Mesodermal cell (in vitro differentiated cells): ENCODE measurements at regions not wholly inside any gene's neighbourhood (a gene's known extent, or its start where the extent isn't known, plus 50 kb on each side); places are given as distances from the start of the nearest gene placed in this dataset.

Source experiments
- H3K27ac ChIP-seq: 2 replicates; pipeline ENCODE4 v1.7.0; 2013; ENCODE audit warnings: mild to moderate bottlenecking, low read depth, low read length, moderate library complexity; ENCODE audit not compliant: severe bottlenecking
- H3K36me3 ChIP-seq: 2 replicates; pipeline ENCODE4 v1.7.1; 2013; ENCODE audit warnings: mild to moderate bottlenecking, low read length, moderate library complexity; ENCODE audit not compliant: control insufficient read depth, insufficient read depth
- H3K4me1 ChIP-seq: one replicate; pipeline ENCODE4 v1.7.1; 2013; ENCODE audit warnings: mild to moderate bottlenecking, low read length; ENCODE audit not compliant: insufficient read depth, control insufficient read depth, poor library complexity, severe bottlenecking
- H3K4me3 ChIP-seq: 2 replicates; pipeline ENCODE4 v1.7.0; 2013; ENCODE audit warnings: low read length, control low read depth, mild to moderate bottlenecking; ENCODE audit not compliant: insufficient read depth, poor library complexity, severe bottlenecking; ENCODE audit errors: extremely low read depth
- H3K9me3 ChIP-seq: 2 replicates; pipeline ENCODE4 v1.7.1; 2013; ENCODE audit warnings: mild to moderate bottlenecking, low read length, moderate library complexity; ENCODE audit not compliant: control insufficient read depth
- WGBS, 2 experiments: methylation state at CpG; one replicate each; pipeline ENCODE4 v1.1.5; 2013; ENCODE audit warnings: missing lambda C conversion rate in 2 of 2; ENCODE audit not compliant: insufficient coverage in 2 of 2; 5-methylcytosine and 5-hydroxymethylcytosine counted together

GRCh38 chr2:224141304-224141703 lies 102.2 kb upstream of the SERPINE2 start:
- H3K4me3 ChIP-seq, result no peak overlapping the region
- H3K36me3 ChIP-seq, result no peaks in the 10 kb centered on the region
- H3K27ac ChIP-seq, result no peak overlapping the region
- WGBS, 2 experiments, result 81 to 92% methylated on average over 4 of the region's 4 CpGs
- peaks cover 26% of the 10 kb centered on the region for H3K4me1 ChIP-seq
- no peaks in the 10 kb centered on the region for H3K9me3 ChIP-seq

DNA sequence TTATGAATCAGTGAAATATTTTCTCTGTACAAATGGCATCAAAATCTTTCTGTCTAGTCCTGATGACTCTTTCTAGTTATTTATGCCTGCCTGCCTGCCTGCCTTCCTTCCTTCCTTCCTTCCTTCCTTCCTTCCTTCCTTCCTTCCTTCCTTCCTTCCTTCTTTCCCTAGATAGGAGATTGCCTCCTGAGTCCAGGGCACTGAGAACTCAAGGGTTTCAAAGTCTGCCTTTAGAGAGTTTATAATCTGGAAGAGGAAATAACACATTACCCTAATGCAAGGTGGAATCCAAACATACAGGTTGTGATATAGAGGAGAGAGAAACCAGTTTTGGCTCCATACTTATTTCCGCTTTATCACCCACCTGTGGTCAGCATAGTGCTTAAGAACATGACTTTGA lies 98.1 kb upstream of the SERPINE2 start:
- H3K4me3 ChIP-seq, result no peak overlapping the region
- no peaks in the 10 kb centered on the region for H3K36me3 ChIP-seq
- no peaks in the 10 kb centered on the region for H3K9me3 ChIP-seq
- WGBS, 2 experiments, result 100% methylated on average over 1 of the region's 1 CpG; no CpG with 5 or more reads in 1 of the 2 experiments
- H3K27ac ChIP-seq, result no peak overlapping the region
- H3K4me1 ChIP-seq, result peaks cover 5% of the 10 kb centered on the region

GRCh38 chr2:224136396-224136795 lies 97.3 kb upstream of the SERPINE2 start:
- no peak overlapping the region for H3K4me3 ChIP-seq
- H3K27ac ChIP-seq, result no peak overlapping the region
- no peaks in the 10 kb centered on the region for H3K4me1 ChIP-seq
- no peaks in the 10 kb centered on the region for H3K9me3 ChIP-seq
- WGBS, 2 experiments, result 96 to 100% methylated on average over 4 of the region's 4 CpGs
- no peaks in the 10 kb centered on the region for H3K36me3 ChIP-seq

GRCh38 chr2:224135881-224136280 lies 96.8 kb upstream of the SERPINE2 start:
- Histone ChIP-seq H3K27ac (no peak overlapping the region), H3K36me3 (no peaks in the 10 kb centered on the region), H3K4me1 (no peaks in the 10 kb centered on the region), H3K4me3 (no peak overlapping the region), H3K9me3 (no peaks in the 10 kb centered on the region)
- 98 to 100% methylated on average over 4 to 5 of the region's 5 CpGs for WGBS, 2 experiments

GRCh38 chr2:224134003-224134734 lies 95.1 kb upstream of the SERPINE2 start:
- H3K4me3 ChIP-seq, result no peak overlapping the region
- 90 to 92% methylated on average over 2 to 4 of the region's 4 CpGs for WGBS, 2 experiments
- H3K36me3 ChIP-seq, result no peaks in the 10 kb centered on the region
- no peaks in the 10 kb centered on the region for H3K4me1 ChIP-seq
- no peaks in the 10 kb centered on the region for H3K9me3 ChIP-seq
- H3K27ac ChIP-seq, result no peak overlapping the region

GRCh38 chr2:224133387-224133786 lies 94.3 kb upstream of the SERPINE2 start:
- H3K36me3 ChIP-seq, result no peaks in the 10 kb centered on the region
- no peak overlapping the region for H3K27ac ChIP-seq
- 90 to 100% methylated on average over 1 of the region's 4 CpGs for WGBS, 2 experiments
- H3K9me3 ChIP-seq, result no peaks in the 10 kb centered on the region
- no peak overlapping the region for H3K4me3 ChIP-seq
- no peaks in the 10 kb centered on the region for H3K4me1 ChIP-seq

GRCh38 chr2:224127871-224128501 lies 88.9 kb upstream of the SERPINE2 start:
- peaks cover 14% of the 10 kb centered on the region for H3K4me1 ChIP-seq
- no peaks in the 10 kb centered on the region for H3K36me3 ChIP-seq
- H3K9me3 ChIP-seq, result peaks cover 10% of the 10 kb centered on the region
- no peak overlapping the region for H3K27ac ChIP-seq
- no peak overlapping the region for H3K4me3 ChIP-seq
- 0 to 83% methylated on average over 1 of the region's 5 CpGs for WGBS, 2 experiments

GRCh38 chr2:224126440-224126839 lies 87.4 kb upstream of the SERPINE2 start:
- peaks cover 10% of the 10 kb centered on the region for H3K9me3 ChIP-seq
- WGBS, 2 experiments, result 93 to 98% methylated on average over 2 to 5 of the region's 6 CpGs
- no peak overlapping the region for H3K27ac ChIP-seq
- peaks cover 14% of the 10 kb centered on the region for H3K4me1 ChIP-seq
- H3K4me3 ChIP-seq, result no peak overlapping the region
- H3K36me3 ChIP-seq, result no peaks in the 10 kb centered on the region

GRCh38 chr2:224126003-224126402 lies 86.9 kb upstream of the SERPINE2 start:
- no peak overlapping the region for H3K4me3 ChIP-seq
- peaks cover 10% of the 10 kb centered on the region for H3K9me3 ChIP-seq
- WGBS, 2 experiments, result 0 to 30% methylated on average over 1 to 2 of the region's 5 CpGs
- peaks cover 14% of the 10 kb centered on the region for H3K4me1 ChIP-seq
- H3K36me3 ChIP-seq, result no peaks in the 10 kb centered on the region
- H3K27ac ChIP-seq, result no peak overlapping the region

DNA sequence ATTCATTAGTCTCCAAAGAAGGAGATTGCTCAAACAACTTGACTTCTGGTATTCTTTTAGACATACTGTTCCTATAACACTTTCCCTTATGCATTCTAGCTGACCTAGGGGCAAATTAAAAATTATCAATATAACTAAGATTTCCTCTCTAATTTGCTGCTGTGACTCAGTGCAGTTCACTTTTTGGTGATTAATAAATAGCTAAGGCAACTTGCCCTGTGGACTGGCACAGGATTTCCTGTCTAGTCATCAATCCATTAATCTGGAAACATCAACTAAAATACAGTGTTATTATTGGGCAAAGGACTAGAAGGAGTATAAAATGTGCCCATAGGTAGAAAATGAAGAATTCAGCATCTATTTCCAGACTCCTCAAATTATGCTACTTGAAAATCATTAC lies 83.5 kb upstream of the SERPINE2 start:
- Histone ChIP-seq H3K27ac (no peak overlapping the region), H3K4me3 (no peak overlapping the region), H3K4me1 (peaks cover 11% of the 10 kb centered on the region), H3K9me3 (peaks cover 13% of the 10 kb centered on the region), H3K36me3 (no peaks in the 10 kb centered on the region)

GRCh38 chr2:224121406-224122067 lies 82.5 kb upstream of the SERPINE2 start:
- Histone ChIP-seq H3K4me3 (no peak overlapping the region), H3K9me3 (peaks cover 13% of the 10 kb centered on the region), H3K27ac (no peak overlapping the region), H3K36me3 (no peaks in the 10 kb centered on the region), H3K4me1 (peaks cover 10% of the 10 kb centered on the region)
- 90 to 95% methylated on average over 1 to 3 of the region's 4 CpGs for WGBS, 2 experiments
